HG03460 (cell line): ENCODE measurements at regions not wholly inside any gene's neighbourhood (a gene's known extent, or its start where the extent isn't known, plus 50 kb on each side); places are given as distances from the start of the nearest gene placed in this dataset.

Experiments used
- ATAC-seq: cut with Tn5 transposase; IDR thresholded peaks from one replicate; pipeline ENCODE4 v1.9.1; 2021; ENCODE audit not compliant: unreplicated experiment

GRCh38 chr14:65872536-65872935 is 460.0 kb downstream of the FUT8 start:
- no peak for ATAC-seq

GRCh38 chr14:65877166-65877565 is 464.6 kb downstream of the FUT8 start:
- no peak for ATAC-seq

- no peak for ATAC-seq
Observed at GRCh38 chr14:65877624-65878023, 465.1 kb downstream of the FUT8 start.

GRCh38 chr14:65878586-65878985 is 466.1 kb downstream of the FUT8 start:
- no peak for ATAC-seq

GRCh38 chr14:65879248-65880009 is 466.9 kb downstream of the FUT8 start:
- ATAC-seq: peak; percentile 57

GRCh38 chr14:65880507-65880906 is 468.0 kb downstream of the FUT8 start:
- ATAC-seq: no peak

GRCh38 chr14:65881642-65882041 is 469.1 kb downstream of the FUT8 start:
- ATAC-seq: no peak

GRCh38 chr14:65888677-65889076 is 476.1 kb downstream of the FUT8 start:
- ATAC-seq: no peak

- ATAC-seq: no peak
Observed at GRCh38 chr14:65892315-65892714, 479.8 kb downstream of the FUT8 start.

- ATAC-seq: no peak
Observed at GRCh38 chr14:65900164-65900563, 487.6 kb downstream of the FUT8 start.

GRCh38 chr14:65901595-65901994 is 489.1 kb downstream of the FUT8 start:
- no peak for ATAC-seq

- ATAC-seq: no peak
Observed at GRCh38 chr14:65904988-65905387, 492.5 kb downstream of the FUT8 start.

- no peak for ATAC-seq
Observed at GRCh38 chr14:65906344-65906743, 493.8 kb downstream of the FUT8 start.

- no peak for ATAC-seq
Observed at GRCh38 chr14:65906948-65907347, 494.4 kb downstream of the FUT8 start.

GRCh38 chr14:65910108-65910786 is 497.7 kb downstream of the FUT8 start:
- no peak for ATAC-seq

- ATAC-seq: no peak
Observed at GRCh38 chr14:65915125-65915524, 502.6 kb downstream of the FUT8 start.

GRCh38 chr14:65916055-65916454 is 503.5 kb downstream of the FUT8 start:
- no peak for ATAC-seq

- no peak for ATAC-seq
Observed at GRCh38 chr14:65920996-65921395, 508.5 kb downstream of the FUT8 start.

GRCh38 chr14:65922142-65922541 is 509.6 kb downstream of the FUT8 start:
- ATAC-seq: no peak

GRCh38 chr14:65926504-65926903 is 514.0 kb downstream of the FUT8 start:
- ATAC-seq: no peak

- no peak for ATAC-seq
Observed at GRCh38 chr14:65926935-65927700, 514.6 kb downstream of the FUT8 start.

- no peak for ATAC-seq
Observed at GRCh38 chr14:65927931-65928356, 515.4 kb downstream of the FUT8 start.
